HFF-Myc (cell line): ENCODE measurements at regions not wholly inside any gene's neighbourhood (a gene's known extent, or its start where the extent isn't known, plus 50 kb on each side); places are given as distances from the start of the nearest gene placed in this dataset.

Experiments
- DNase-seq: peaks from one replicate; pipeline ENCODE4 v3.0.0-alpha.2; 2011; ENCODE audit warnings: low read depth; ENCODE audit errors: extremely low read depth
- H3K4me3 ChIP-seq: replicated peaks from 2 replicates; pipeline ENCODE4 v1.5.1; 2011; ENCODE audit warnings: low read depth, mild to moderate bottlenecking, control low read depth, low read length
- TF ChIP-seq, protein P1 (sequence below): IDR thresholded peaks from 2 replicates; pipeline ENCODE4 v1.5.1; 2012; ENCODE audit warnings: mild to moderate bottlenecking, low read depth, low read length, control low read depth; ENCODE audit errors: missing control alignments

DNA sequence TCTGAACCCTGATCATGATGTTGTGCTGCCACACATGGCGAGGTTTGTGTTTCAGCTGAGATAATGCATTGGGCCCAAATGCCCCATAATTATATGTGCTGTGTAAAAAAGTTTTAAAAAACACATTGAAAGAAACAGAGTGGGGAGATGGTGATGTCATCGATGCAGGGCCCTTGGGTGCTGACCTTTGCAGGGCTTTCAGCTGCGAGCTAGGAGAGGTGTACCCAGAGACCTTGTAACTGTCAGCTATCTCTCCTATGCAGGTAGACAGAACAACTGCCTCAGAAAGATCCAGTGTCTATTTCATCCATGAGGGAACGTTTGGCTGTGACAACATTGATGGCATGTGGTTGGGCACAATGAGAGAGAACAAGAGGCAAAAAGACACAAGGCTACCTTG lies 286.9 kb upstream of the CELF4 start:
- DNase-seq: no peak
- TF ChIP-seq, protein P1, sequence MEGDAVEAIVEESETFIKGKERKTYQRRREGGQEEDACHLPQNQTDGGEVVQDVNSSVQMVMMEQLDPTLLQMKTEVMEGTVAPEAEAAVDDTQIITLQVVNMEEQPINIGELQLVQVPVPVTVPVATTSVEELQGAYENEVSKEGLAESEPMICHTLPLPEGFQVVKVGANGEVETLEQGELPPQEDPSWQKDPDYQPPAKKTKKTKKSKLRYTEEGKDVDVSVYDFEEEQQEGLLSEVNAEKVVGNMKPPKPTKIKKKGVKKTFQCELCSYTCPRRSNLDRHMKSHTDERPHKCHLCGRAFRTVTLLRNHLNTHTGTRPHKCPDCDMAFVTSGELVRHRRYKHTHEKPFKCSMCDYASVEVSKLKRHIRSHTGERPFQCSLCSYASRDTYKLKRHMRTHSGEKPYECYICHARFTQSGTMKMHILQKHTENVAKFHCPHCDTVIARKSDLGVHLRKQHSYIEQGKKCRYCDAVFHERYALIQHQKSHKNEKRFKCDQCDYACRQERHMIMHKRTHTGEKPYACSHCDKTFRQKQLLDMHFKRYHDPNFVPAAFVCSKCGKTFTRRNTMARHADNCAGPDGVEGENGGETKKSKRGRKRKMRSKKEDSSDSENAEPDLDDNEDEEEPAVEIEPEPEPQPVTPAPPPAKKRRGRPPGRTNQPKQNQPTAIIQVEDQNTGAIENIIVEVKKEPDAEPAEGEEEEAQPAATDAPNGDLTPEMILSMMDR: no peak

DNA sequence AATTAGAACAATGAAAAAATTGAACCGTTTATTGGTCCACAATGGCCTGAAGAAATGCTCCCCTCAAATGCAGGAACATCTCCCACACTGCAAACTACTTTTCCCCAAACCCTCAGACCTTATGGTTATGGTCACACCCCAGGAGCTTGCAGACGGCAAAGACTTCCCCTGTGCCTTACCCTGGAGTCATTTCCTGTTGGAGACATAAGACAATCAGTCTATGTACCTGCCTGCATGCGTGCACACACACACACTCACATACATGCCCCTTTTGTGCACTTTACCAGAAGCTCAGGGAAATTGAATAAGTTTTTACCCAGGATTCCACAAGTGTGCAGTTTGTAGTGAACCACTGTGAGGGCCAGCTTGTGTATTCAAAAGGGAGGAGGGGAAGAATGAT lies 281.9 kb upstream of the CELF4 start:
- TF ChIP-seq, protein P1: no peak
- DNase-seq: no peak

More for the DNA sequence above, 286.9 kb upstream of the CELF4 start:
- H3K4me3 ChIP-seq: no peak overlapping the region

DNA sequence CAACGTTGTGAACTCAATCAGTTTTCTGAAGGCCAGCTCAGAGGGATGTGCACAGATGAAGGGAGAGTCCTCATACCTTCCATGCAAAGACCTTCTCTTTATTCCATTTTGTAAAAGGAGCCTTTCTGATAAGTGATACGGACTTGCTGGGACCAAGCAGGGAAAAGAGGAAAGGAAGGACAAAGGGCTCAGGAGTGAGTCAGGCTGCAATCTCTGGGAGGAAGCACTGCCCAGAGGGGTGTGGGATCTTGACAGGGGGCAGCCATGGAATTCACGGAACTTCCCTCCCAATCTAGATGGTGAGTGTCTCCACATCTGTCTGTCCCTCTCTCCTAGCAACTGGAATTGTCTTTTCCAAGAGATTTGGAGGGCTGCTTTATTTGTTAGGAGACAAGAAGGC lies 281.4 kb upstream of the CELF4 start:
- no peak for DNase-seq
- TF ChIP-seq, protein P1: no peak
- no peak overlapping the region for H3K4me3 ChIP-seq

More for the DNA sequence above, 281.9 kb upstream of the CELF4 start:
- H3K4me3 ChIP-seq: no peak overlapping the region

DNA sequence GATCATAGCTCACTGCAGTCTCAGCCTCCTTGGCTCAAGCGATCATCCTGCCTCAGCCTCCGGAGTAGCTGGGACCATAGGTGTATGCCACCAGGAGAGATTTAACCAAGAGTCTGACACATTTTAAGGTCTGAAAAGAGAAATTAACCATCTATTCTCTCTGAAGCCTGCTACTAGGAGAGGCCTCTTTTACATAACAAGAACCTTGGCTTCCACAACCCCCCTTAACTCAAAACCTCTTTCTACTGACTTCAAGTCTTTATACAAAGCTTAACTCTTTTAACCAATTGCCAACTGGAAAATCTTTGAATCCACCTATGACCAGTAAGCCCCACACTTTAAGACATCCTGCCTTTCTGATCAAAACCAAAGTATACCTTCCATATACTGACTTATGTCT lies 279.9 kb upstream of the CELF4 start:
- TF ChIP-seq, protein P1: no peak
- DNase-seq: no peak
- no peak overlapping the region for H3K4me3 ChIP-seq

DNA sequence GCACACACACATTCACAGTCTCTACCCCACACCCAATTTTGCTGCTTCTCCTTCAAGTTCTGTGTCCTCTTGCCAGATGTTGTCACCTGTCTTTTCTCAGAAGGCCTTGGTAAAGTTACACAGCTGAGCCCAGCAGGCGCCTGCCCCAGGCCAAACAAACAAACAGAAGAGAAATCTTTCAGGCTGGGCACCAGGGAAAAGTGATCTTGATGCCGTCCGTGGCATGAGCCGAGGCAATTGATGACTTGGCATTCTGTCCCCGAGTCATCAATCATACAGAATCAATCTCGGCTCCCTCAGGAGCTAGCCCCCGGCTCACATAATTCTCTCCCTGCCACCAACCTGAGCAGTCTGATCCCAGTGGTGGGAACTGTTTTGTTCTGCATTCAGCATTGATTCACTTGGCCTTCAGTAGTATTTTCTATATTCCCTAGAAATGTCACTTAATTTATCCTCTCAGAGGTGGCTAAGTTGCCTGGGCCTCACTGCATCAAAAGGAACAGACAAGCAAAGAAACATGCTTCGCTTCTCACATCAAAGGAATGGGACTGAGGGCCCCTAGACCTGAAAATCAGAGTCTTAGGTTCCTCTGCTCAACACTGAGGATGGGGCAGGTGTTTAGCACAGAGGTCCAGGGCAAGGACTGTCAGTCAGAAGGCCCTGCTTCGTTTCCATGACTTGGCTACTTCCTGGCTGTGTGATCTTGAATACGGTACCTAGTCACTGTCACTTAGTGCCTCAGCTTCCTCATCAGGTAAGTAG lies 278.8 kb upstream of the CELF4 start:
- H3K4me3 ChIP-seq: no peak overlapping the region
- TF ChIP-seq, protein P1: no peak

DNA sequence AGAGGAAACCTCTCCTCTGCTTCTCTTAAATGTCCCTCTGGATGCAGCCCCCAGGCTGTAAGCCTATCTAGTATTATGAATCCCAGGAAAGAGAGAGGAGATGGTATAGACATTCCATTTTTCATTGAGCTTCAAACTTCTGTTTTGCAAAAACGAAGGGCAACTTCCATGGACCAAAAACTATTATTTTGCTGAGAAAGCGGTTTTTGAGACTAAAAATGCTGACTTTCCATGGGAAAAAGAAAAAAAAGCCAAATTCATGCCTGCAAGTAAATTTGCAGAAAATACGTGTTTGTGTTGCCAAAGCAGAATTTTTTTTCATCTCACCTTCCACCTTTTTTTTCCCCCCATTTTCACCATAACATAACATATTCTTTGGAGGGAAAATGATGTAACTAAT lies 272.5 kb upstream of the CELF4 start:
- no peak overlapping the region for H3K4me3 ChIP-seq
- TF ChIP-seq, protein P1: no peak
- no peak for DNase-seq

More for the DNA sequence above, 278.8 kb upstream of the CELF4 start:
- DNase-seq: no peak
